GM18951 (cell line): ENCODE measurements at regions not wholly inside any gene's neighbourhood (a gene's known extent, or its start where the extent isn't known, plus 50 kb on each side); places are given as distances from the start of the nearest gene placed in this dataset.
"Not testable (repeated sequence)": the region's sequence is repeated elsewhere in the genome, so short reads cannot be mapped to it uniquely, and the experiment has no call there.

Experiments used
- POLR2A ChIP-seq: IDR thresholded peaks from 4 replicates; pipeline ENCODE4 v1.6.1; 2011; ENCODE audit warnings: mild to moderate bottlenecking; ENCODE audit not compliant: insufficient read length, insufficient read depth; ENCODE audit errors: extremely low read depth
- in situ Hi-C: fragments of 300-500 bp; cut with MboI; formaldehyde crosslinking; loops from one replicate; pipeline ENCODE4 v1.12.0; 2022; ENCODE audit warnings: low sequenced_read_pairs, mixed read lengths, inconsistent platforms; ENCODE audit not compliant: unreplicated experiment

- no peak for TF ChIP-seq POLR2A
- in situ Hi-C loops = no loop called here
Observed at GRCh38 chr13:109408591-109409382, 377.6 kb downstream of the IRS2 start.

- in situ Hi-C loops = no loop called here
- no peak for TF ChIP-seq POLR2A
Observed at GRCh38 chr13:109406376-109406992, 379.9 kb downstream of the IRS2 start.

- in situ Hi-C loops = no loop called here
- no peak for TF ChIP-seq POLR2A
Observed at GRCh38 chr13:109403012-109403421, 383.4 kb downstream of the IRS2 start.

GRCh38 chr13:109401891-109402290, 384.5 kb downstream of the IRS2 start:
- in situ Hi-C loops = no loop called here
- no peak for TF ChIP-seq POLR2A

GRCh38 chr13:109401307-109401706, 385.1 kb downstream of the IRS2 start:
- in situ Hi-C loops = no loop called here
- TF ChIP-seq POLR2A = no peak

- in situ Hi-C loops = no loop called here
- TF ChIP-seq POLR2A = no peak
Observed at GRCh38 chr13:109400624-109401257, 385.6 kb downstream of the IRS2 start.

GRCh38 chr13:109400209-109400608, 386.2 kb downstream of the IRS2 start:
- no peak for TF ChIP-seq POLR2A
- in situ Hi-C loops = no loop called here

GRCh38 chr13:109398071-109398470, 388.3 kb downstream of the IRS2 start:
- in situ Hi-C loops = not testable (repeated sequence)

- no peak for TF ChIP-seq POLR2A
- in situ Hi-C loops = no loop called here
Observed at GRCh38 chr13:109397285-109397684, 389.1 kb downstream of the IRS2 start.

GRCh38 chr13:109396266-109396665, 390.1 kb downstream of the IRS2 start:
- no peak for TF ChIP-seq POLR2A
- in situ Hi-C loops = no loop called here

- TF ChIP-seq POLR2A = no peak
- in situ Hi-C loops = no loop called here
Observed at GRCh38 chr13:109395014-109395413, 391.4 kb downstream of the IRS2 start.

- no peak for TF ChIP-seq POLR2A
- in situ Hi-C loops = no loop called here
Observed at GRCh38 chr13:109394311-109394988, 391.9 kb downstream of the IRS2 start.

- TF ChIP-seq POLR2A = no peak
- in situ Hi-C loops = no loop called here
Observed at GRCh38 chr13:109393045-109393444, 393.3 kb downstream of the IRS2 start.
